G401.6 (cell line): ENCODE measurements at regions not wholly inside any gene's neighbourhood (a gene's known extent, or its start where the extent isn't known, plus 50 kb on each side); places are given as distances from the start of the nearest gene placed in this dataset.
"Not testable (repeated sequence)": the region's sequence is repeated elsewhere in the genome, so short reads cannot be mapped to it uniquely, and the experiment has no call there.

Experiments used
- FAIRE-seq: peaks from 2 replicates; lab custom pipeline; 2012; peaks lifted over from hg19 to GRCh38; lab: Jason Lieb, UNC

GRCh38 chr14:83918546-83918945, 1611.4 kb upstream of the FLRT2 start:
- no peak for FAIRE-seq

- FAIRE-seq = not testable (repeated sequence)
Measured at GRCh38 chr14:83919675-83920074, 1610.3 kb upstream of the FLRT2 start.

- FAIRE-seq = no peak
Measured at GRCh38 chr14:83923842-83924241, 1606.1 kb upstream of the FLRT2 start.

GRCh38 chr14:83924259-83924658, 1605.7 kb upstream of the FLRT2 start:
- no peak for FAIRE-seq

GRCh38 chr14:83940253-83940652, 1589.7 kb upstream of the FLRT2 start:
- no peak for FAIRE-seq

- FAIRE-seq = no peak
Measured at GRCh38 chr14:83958359-83958758, 1571.6 kb upstream of the FLRT2 start.

GRCh38 chr14:83960832-83961512, 1569.0 kb upstream of the FLRT2 start:
- FAIRE-seq = no peak

GRCh38 chr14:83969998-83970397, 1559.9 kb upstream of the FLRT2 start:
- no peak for FAIRE-seq

- FAIRE-seq = no peak
Measured at GRCh38 chr14:83972631-83973030, 1557.3 kb upstream of the FLRT2 start.

GRCh38 chr14:83974647-83975163, 1555.2 kb upstream of the FLRT2 start:
- FAIRE-seq = no peak

GRCh38 chr14:83975435-83975834, 1554.5 kb upstream of the FLRT2 start:
- FAIRE-seq = no peak

- no peak for FAIRE-seq
Measured at GRCh38 chr14:83975841-83976770, 1553.8 kb upstream of the FLRT2 start.

- no peak for FAIRE-seq
Measured at GRCh38 chr14:83977583-83977982, 1552.4 kb upstream of the FLRT2 start.

- FAIRE-seq = not testable (repeated sequence)
Measured at GRCh38 chr14:83981676-83982258, 1548.2 kb upstream of the FLRT2 start.

- FAIRE-seq = no peak
Measured at GRCh38 chr14:83988275-83988674, 1541.7 kb upstream of the FLRT2 start.

GRCh38 chr14:83991666-83992065, 1538.3 kb upstream of the FLRT2 start:
- no peak for FAIRE-seq

GRCh38 chr14:83992857-83993256, 1537.1 kb upstream of the FLRT2 start:
- FAIRE-seq = no peak

GRCh38 chr14:83993545-83993944, 1536.4 kb upstream of the FLRT2 start:
- no peak for FAIRE-seq

- FAIRE-seq = no peak
Measured at GRCh38 chr14:83994020-83994419, 1535.9 kb upstream of the FLRT2 start.

GRCh38 chr14:84001023-84001422, 1528.9 kb upstream of the FLRT2 start:
- no peak for FAIRE-seq

GRCh38 chr14:84003346-84003745, 1526.6 kb upstream of the FLRT2 start:
- no peak for FAIRE-seq

GRCh38 chr14:84006643-84007155, 1523.2 kb upstream of the FLRT2 start:
- FAIRE-seq = no peak

- FAIRE-seq = no peak
Measured at GRCh38 chr14:84013424-84013823, 1516.5 kb upstream of the FLRT2 start.
